Lower leg skin (tissue), 4 donors: ENCODE measurements at regions not wholly inside any gene's neighbourhood (a gene's known extent, or its start where the extent isn't known, plus 50 kb on each side); places are given as distances from the start of the nearest gene placed in this dataset.

Experiments
- DNase-seq, 2 donors: peaks; one replicate each; pipeline ENCODE4 v3.0.0-alpha.2; 2019; ENCODE audit warnings: low spot score in 2 of 2
- H3K4me3 ChIP-seq: fragments of 200-600 bp; sonication (generic); 2 replicates; pipeline ENCODE4 v1.5.1; 2017; ENCODE audit warnings: mild to moderate bottlenecking, low read depth; ENCODE audit not compliant: poor library complexity, severe bottlenecking
- CTCF ChIP-seq, 3 donors: fragments of 450-650 bp; IDR thresholded peaks; one replicate each; pipeline ENCODE4 v1.5.1; 2016; ENCODE audit warnings: antibody characterized with exemption in 3 of 3, mild to moderate bottlenecking in 3 of 3, moderate library complexity in 2 of 3
- POLR2A ChIP-seq, 2 donors: fragments of 450-650 bp; IDR thresholded peaks; one replicate each; pipeline ENCODE4 v1.6.1; 2016 to 2017; ENCODE audit warnings: antibody characterized with exemption in 2 of 2, mild to moderate bottlenecking in 1 of 2, moderate library complexity in 1 of 2
- WGBS, 2 donors: methylation state at CpG; one replicate each; pipeline ENCODE4 v1.1.5; 2018; 5-methylcytosine and 5-hydroxymethylcytosine counted together
- intact Hi-C: fragments of 100-400 bp; cut with DNase I; formaldehyde crosslinking; loops from one replicate; pipeline ENCODE4 v1.15.0; 2023; ENCODE audit warnings: low total_unique reads

- TF ChIP-seq POLR2A (IDR thresholded peaks at IDR 0.05) = no peak
- no peak for TF ChIP-seq CTCF (IDR thresholded peaks at IDR 0.05)
- WGBS, 2 donors = 46 to 59% methylated on average over 3 of the region's 3 CpGs
- H3K4me3 ChIP-seq = no peak overlapping the region
- intact Hi-C loops = no loop called here
- no peak for DNase-seq
These were observed 275.3 kb downstream of the CMPK2 start for GRCh38 chr2:6590442-6590841.

GRCh38 chr2:6602471-6602870, 263.2 kb downstream of the CMPK2 start:
- 90 to 94% methylated on average over 4 of the region's 4 CpGs for WGBS, 2 donors
- intact Hi-C loops = no loop called here
- no peak for TF ChIP-seq CTCF (IDR thresholded peaks at IDR 0.05)
- no peak for TF ChIP-seq POLR2A (IDR thresholded peaks at IDR 0.05)
- no peak for DNase-seq
- H3K4me3 ChIP-seq = no peak overlapping the region

DNA sequence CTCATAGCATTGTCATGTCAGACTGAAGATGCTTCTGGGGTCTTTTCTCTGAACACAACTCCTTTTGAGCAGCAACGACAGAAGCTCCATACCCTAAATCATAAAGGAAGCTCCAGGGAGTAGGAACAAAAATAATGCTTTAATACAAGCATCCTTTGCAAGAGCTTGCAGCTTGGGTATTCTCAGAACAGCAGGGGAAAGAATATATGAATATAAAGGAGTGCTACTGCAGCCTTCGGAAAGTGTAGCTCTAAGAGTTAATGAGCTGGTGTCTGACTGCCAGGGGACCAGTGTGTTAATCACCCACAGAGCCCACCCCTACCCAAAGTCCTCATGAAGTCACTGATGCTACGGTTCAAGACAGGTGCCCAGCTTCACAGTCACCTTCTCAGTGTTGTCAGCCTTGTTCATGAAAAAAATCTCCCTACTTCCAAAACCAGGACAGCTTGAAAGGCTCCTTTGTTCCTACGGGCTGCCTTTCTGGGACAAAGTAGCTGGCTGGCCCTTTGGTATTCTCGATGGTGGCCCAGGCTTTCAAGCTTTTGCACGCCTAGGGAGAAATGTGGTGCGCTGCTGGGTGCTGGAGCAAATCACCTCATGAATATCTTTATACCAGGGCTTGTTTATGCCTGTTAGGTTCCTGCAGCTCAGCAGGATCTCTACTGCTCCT, 259.7 kb downstream of the CMPK2 start:
- intact Hi-C loops = no loop called here
- H3K4me3 ChIP-seq = no peak overlapping the region
- WGBS, 2 donors = 63 to 80% methylated on average over 7 of the region's 7 CpGs
- no peak for DNase-seq
- TF ChIP-seq POLR2A (IDR thresholded peaks at IDR 0.05) (no peak), CTCF (IDR thresholded peaks at IDR 0.05) (no peak)

- no peak overlapping the region for H3K4me3 ChIP-seq
- intact Hi-C loops = no loop called here
- 83 to 88% methylated on average over 4 of the region's 4 CpGs for WGBS, 2 donors
- no peak for DNase-seq
- no peak for TF ChIP-seq CTCF (IDR thresholded peaks at IDR 0.05)
These were observed 247.9 kb downstream of the CMPK2 start for GRCh38 chr2:6617794-6618193.

- no peak for DNase-seq
- TF ChIP-seq POLR2A (IDR thresholded peaks at IDR 0.05) = no peak
- 89 to 91% methylated on average over 6 of the region's 6 CpGs for WGBS, 2 donors
- intact Hi-C loops = no loop called here
- no peak overlapping the region for H3K4me3 ChIP-seq
These were observed 247.5 kb downstream of the CMPK2 start for GRCh38 chr2:6618201-6618600.

DNA sequence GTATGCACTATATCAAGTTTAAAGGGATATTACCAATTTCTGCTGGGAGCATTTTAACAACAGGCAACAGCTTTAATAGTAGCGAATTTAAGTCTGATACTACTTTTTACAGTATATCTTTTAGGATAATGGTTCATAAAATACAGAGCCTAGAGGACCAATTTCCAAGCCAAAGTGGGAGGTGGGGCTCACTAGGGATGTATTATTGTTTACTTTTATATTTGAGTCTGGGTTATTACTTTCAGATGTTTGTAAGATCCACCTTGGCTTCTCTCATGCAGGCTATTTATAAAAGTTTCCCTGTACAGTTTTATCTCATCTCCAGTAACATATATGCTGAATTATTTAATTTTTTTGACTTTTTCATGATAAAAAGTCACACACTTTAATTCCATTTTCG, 242.0 kb downstream of the CMPK2 start:
- no peak for DNase-seq
- intact Hi-C loops = no loop called here
- H3K4me3 ChIP-seq = no peak overlapping the region
- 81 to 82% methylated on average over 2 of the region's 2 CpGs for WGBS, 2 donors
- no peak for TF ChIP-seq CTCF (IDR thresholded peaks at IDR 0.05)
- no peak for TF ChIP-seq POLR2A (IDR thresholded peaks at IDR 0.05)
